ENCODE measurements at regions not wholly inside any gene's neighbourhood (a gene's known extent, or its start where the extent isn't known, plus 50 kb on each side); places are given as distances from the start of the nearest gene placed in this dataset.

DNA sequence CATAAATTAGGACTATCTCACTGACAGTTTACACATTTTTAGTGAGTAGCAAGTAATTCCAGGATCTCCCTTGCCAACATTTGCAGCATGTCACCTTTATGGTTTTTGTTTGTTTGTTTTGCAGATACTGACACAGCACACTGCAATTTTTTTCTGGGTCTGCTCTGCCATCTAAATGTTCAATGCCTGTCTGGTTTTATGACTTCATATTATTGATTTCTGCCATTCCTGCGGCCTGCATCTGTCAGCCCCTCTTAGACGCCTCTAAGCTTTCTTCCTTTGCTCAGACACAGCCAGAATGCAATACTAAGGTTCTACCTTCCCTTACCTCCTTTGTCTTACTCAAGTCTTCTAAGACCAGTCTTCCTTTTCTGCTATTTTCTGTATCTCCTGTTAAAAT is 321.2 kb upstream of the AZI2 start:
- Histone ChIP-seq H3K79me2 (ENCODE audit: insufficient read depth, low read length) (no peaks in the 10 kb centered on the region), H3K9ac (ENCODE audit: low read length) (no peak overlapping the region), H2AFZ (ENCODE audit: low read depth, low read length, severe bottlenecking) (no peak overlapping the region), H3K4me3 (ENCODE audit: insufficient read depth, low read length, poor library complexity, severe bottlenecking) (no peak overlapping the region), H3F3A (ENCODE audit: insufficient read depth) (no peaks in the 10 kb centered on the region), H4K20me1 (ENCODE audit: low read depth, low read length) (no peaks in the 10 kb centered on the region), H3K9me3 (ENCODE audit: insufficient read depth, low read length) (no peaks in the 10 kb centered on the region), H3K27me3 (ENCODE audit: low read length) (no peaks in the 10 kb centered on the region), H3K9me2 (replicated peaks; ENCODE audit: insufficient read depth, low read length) (no peaks in the 10 kb centered on the region), H3K36me3 (ENCODE audit: low read length) (no peaks in the 10 kb centered on the region), H3K27ac (ENCODE audit: low read depth, low read length) (no peak overlapping the region), H3K4me2 (ENCODE audit: low read depth, low read length, poor library complexity, severe bottlenecking) (no peak overlapping the region)
- no peak for TF ChIP-seq EZH2phosphoT487 (conservative IDR thresholded peaks at IDR 0.05; ENCODE audit: low read length)
- TF ChIP-seq, protein P1, sequence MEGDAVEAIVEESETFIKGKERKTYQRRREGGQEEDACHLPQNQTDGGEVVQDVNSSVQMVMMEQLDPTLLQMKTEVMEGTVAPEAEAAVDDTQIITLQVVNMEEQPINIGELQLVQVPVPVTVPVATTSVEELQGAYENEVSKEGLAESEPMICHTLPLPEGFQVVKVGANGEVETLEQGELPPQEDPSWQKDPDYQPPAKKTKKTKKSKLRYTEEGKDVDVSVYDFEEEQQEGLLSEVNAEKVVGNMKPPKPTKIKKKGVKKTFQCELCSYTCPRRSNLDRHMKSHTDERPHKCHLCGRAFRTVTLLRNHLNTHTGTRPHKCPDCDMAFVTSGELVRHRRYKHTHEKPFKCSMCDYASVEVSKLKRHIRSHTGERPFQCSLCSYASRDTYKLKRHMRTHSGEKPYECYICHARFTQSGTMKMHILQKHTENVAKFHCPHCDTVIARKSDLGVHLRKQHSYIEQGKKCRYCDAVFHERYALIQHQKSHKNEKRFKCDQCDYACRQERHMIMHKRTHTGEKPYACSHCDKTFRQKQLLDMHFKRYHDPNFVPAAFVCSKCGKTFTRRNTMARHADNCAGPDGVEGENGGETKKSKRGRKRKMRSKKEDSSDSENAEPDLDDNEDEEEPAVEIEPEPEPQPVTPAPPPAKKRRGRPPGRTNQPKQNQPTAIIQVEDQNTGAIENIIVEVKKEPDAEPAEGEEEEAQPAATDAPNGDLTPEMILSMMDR (IDR thresholded peaks at IDR 0.05; ENCODE audit: insufficient read depth, low read length, poor library complexity, severe bottlenecking) = no peak

DNA sequence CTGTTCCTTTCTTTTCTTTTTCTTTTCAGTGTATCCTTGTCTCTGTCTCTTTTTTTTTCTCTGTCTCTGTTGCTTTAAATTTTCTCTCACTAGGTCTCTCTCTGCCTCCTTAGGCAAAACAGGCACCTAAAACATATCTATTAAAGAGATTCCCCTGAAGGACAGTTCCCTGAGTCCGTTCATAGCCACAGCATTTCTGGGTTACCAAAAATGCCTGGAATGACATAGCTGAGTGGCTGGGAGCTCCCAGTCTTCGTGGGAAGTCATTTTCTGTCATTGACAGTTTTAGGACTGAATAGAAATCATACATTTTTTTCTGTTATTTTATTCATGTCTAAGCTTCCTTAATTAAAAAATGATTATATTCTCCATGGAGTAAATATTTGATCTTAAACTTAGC is 323.8 kb upstream of the AZI2 start:
- no peaks in the 10 kb centered on the region for H3K9me2 ChIP-seq (replicated peaks; ENCODE audit: insufficient read depth, low read length)
- H3K4me3 ChIP-seq (ENCODE audit: insufficient read depth, low read length, poor library complexity, severe bottlenecking) = no peak overlapping the region
- H3K4me2 ChIP-seq (ENCODE audit: low read depth, low read length, poor library complexity, severe bottlenecking) = no peak overlapping the region
- H4K20me1 ChIP-seq (ENCODE audit: low read depth, low read length) = no peaks in the 10 kb centered on the region
- no peak overlapping the region for H2AFZ ChIP-seq (ENCODE audit: low read depth, low read length, severe bottlenecking)
- no peaks in the 10 kb centered on the region for H3K9me3 ChIP-seq (ENCODE audit: insufficient read depth, low read length)
- no peaks in the 10 kb centered on the region for H3F3A ChIP-seq (ENCODE audit: insufficient read depth)
- H3K27ac ChIP-seq (ENCODE audit: low read depth, low read length) = no peak overlapping the region
- H3K9ac ChIP-seq (ENCODE audit: low read length) = no peak overlapping the region
- TF ChIP-seq, protein P1 (IDR thresholded peaks at IDR 0.05; ENCODE audit: insufficient read depth, low read length, poor library complexity, severe bottlenecking) = no peak
- no peak for TF ChIP-seq EZH2phosphoT487 (conservative IDR thresholded peaks at IDR 0.05; ENCODE audit: low read length)
- no peaks in the 10 kb centered on the region for H3K79me2 ChIP-seq (ENCODE audit: insufficient read depth, low read length)
- H3K27me3 ChIP-seq (ENCODE audit: low read length) = no peaks in the 10 kb centered on the region
- no peaks in the 10 kb centered on the region for H3K36me3 ChIP-seq (ENCODE audit: low read length)

DNA sequence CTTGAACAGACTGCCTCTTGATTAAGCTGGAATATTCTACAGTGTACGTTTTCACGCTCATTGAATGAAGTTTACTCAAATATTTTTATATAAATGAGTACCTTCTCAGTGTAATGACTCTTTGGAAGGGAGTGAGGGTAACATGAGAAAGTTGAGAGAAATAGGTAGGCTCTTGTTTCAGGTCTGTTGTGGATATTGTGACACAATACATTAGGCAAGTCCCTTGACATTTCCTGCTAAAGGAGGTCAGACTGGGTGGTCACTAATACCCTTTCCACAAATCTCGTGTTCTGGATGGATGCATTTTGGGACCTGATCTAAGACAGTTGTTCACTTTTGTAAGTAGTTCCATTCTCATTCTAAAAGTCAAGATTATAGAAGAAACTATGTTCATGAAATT is 324.8 kb upstream of the AZI2 start:
- no peaks in the 10 kb centered on the region for H3K36me3 ChIP-seq (ENCODE audit: low read length)

More for the DNA sequence above, 324.8 kb upstream of the AZI2 start:
- Histone ChIP-seq H3K9ac (ENCODE audit: low read length) (no peak overlapping the region), H3F3A (ENCODE audit: insufficient read depth) (no peaks in the 10 kb centered on the region), H3K27ac (ENCODE audit: low read depth, low read length) (no peak overlapping the region), H3K4me3 (ENCODE audit: insufficient read depth, low read length, poor library complexity, severe bottlenecking) (no peak overlapping the region), H3K9me2 (replicated peaks; ENCODE audit: insufficient read depth, low read length) (no peaks in the 10 kb centered on the region), H3K79me2 (ENCODE audit: insufficient read depth, low read length) (no peaks in the 10 kb centered on the region), H4K20me1 (ENCODE audit: low read depth, low read length) (no peaks in the 10 kb centered on the region), H3K27me3 (ENCODE audit: low read length) (no peaks in the 10 kb centered on the region), H3K4me2 (ENCODE audit: low read depth, low read length, poor library complexity, severe bottlenecking) (no peak overlapping the region), H2AFZ (ENCODE audit: low read depth, low read length, severe bottlenecking) (no peak overlapping the region), H3K9me3 (ENCODE audit: insufficient read depth, low read length) (no peaks in the 10 kb centered on the region)
- no peak for TF ChIP-seq EZH2phosphoT487 (conservative IDR thresholded peaks at IDR 0.05; ENCODE audit: low read length)
- TF ChIP-seq, protein P1 (IDR thresholded peaks at IDR 0.05; ENCODE audit: insufficient read depth, low read length, poor library complexity, severe bottlenecking) = no peak
